Left renal pelvis (tissue), 4 donors: ENCODE measurements at regions not wholly inside any gene's neighbourhood (a gene's known extent, or its start where the extent isn't known, plus 50 kb on each side); places are given as distances from the start of the nearest gene placed in this dataset.

Experiments used
- DNase-seq, 4 donors: peaks; one replicate each; pipeline ENCODE4 v3.0.0-alpha.2; 2013; ENCODE audit warnings: low read depth in 4 of 4, low spot score in 3 of 4

- no peak for DNase-seq
Measured at GRCh38 chr2:15732341-15733077, 140.8 kb downstream of the DDX1 start.

- no peak for DNase-seq
Measured at GRCh38 chr2:15733867-15734673, 142.4 kb downstream of the DDX1 start.

- DNase-seq, result no peak
Measured at GRCh38 chr2:15734674-15735483, 143.2 kb downstream of the DDX1 start.

- DNase-seq, result no peak
Measured at GRCh38 chr2:15735484-15736326, 144.0 kb downstream of the DDX1 start.

- DNase-seq, result no peak
Measured at GRCh38 chr2:15736396-15737180, 144.9 kb downstream of the DDX1 start.

GRCh38 chr2:15737314-15738224, 145.9 kb downstream of the DDX1 start:
- no peak for DNase-seq

- DNase-seq, result no peak
Measured at GRCh38 chr2:15738225-15738546, 146.5 kb downstream of the DDX1 start.

GRCh38 chr2:15738943-15739342, 147.3 kb downstream of the DDX1 start:
- DNase-seq, result no peak

- no peak for DNase-seq
Measured at GRCh38 chr2:15744820-15745219, 153.2 kb downstream of the DDX1 start.

GRCh38 chr2:15745350-15745749, 153.7 kb downstream of the DDX1 start:
- no peak for DNase-seq

- DNase-seq, result no peak
Measured at GRCh38 chr2:15745907-15746702, 154.4 kb downstream of the DDX1 start.

- DNase-seq, result no peak
Measured at GRCh38 chr2:15746703-15747550, 155.3 kb downstream of the DDX1 start.

- DNase-seq, result no peak
Measured at GRCh38 chr2:15747603-15748471, 156.2 kb downstream of the DDX1 start.

- DNase-seq, result no peak
Measured at GRCh38 chr2:15748736-15749323, 157.2 kb downstream of the DDX1 start.
